Stimulated activated naive B cell treated with anti-CD40 and anti-IgM and Interleukin-4, amounts not matched to agents 10 μg/mL and 1 μg/mL and 100 μg/mL, for 72 hours (primary cell): ENCODE measurements at regions not wholly inside any gene's neighbourhood (a gene's known extent, or its start where the extent isn't known, plus 50 kb on each side); places are given as distances from the start of the nearest gene placed in this dataset.

Source experiments
- ATAC-seq, 2 donors: fragments of 150-1000 bp; cut with Tn5 transposase; replicated peaks; 2 replicates each; pipeline ENCODE4 v1.10.0; 2021; ENCODE audit warnings: moderate library complexity in 1 of 2
- DNase-seq: peaks from one replicate; pipeline ENCODE4 v3.0.0; 2021
- H3K27ac Mint-ChIP-seq: one replicate; pipeline ENCODE4 v1.8.0; 2022; ENCODE audit warnings: mild to moderate bottlenecking, mixed read lengths
- H3K27me3 Mint-ChIP-seq, 2 donors: one replicate each; pipeline ENCODE4 v1.8.0; 2022; ENCODE audit warnings: mixed read lengths in 2 of 2
- H3K36me3 Mint-ChIP-seq, 2 donors: one replicate each; pipeline ENCODE4 v1.8.0; 2022; ENCODE audit warnings: mixed read lengths in 2 of 2, mild to moderate bottlenecking in 1 of 2
- H3K4me1 Mint-ChIP-seq, 2 donors: one replicate each; pipeline ENCODE4 v1.8.0; 2022; ENCODE audit warnings: mixed read lengths in 2 of 2, mild to moderate bottlenecking in 1 of 2
- H3K4me3 Mint-ChIP-seq, 2 donors: one replicate each; pipeline ENCODE4 v1.8.0; 2022; ENCODE audit warnings: mild to moderate bottlenecking in 2 of 2, mixed read lengths in 2 of 2, moderate library complexity in 1 of 2
- H3K9me3 Mint-ChIP-seq, 2 donors: one replicate each; pipeline ENCODE4 v1.8.0; 2022; ENCODE audit warnings: mixed read lengths in 2 of 2, mild to moderate bottlenecking in 1 of 2

GRCh38 chr10:47053081-47053798 lies 142.0 kb downstream of the PTPN20 start:
- Mint-ChIP-seq H3K4me1 (no peaks in the 10 kb centered on the region), H3K36me3 (no peaks in the 10 kb centered on the region), H3K9me3 (no peaks in the 10 kb centered on the region), H3K27me3 (peaks cover 0 to 3% of the 10 kb centered on the region in 2 donors), H3K27ac (no peak overlapping the region), H3K4me3 (no peak overlapping the region)
- no peak for DNase-seq
- ATAC-seq = no peak

DNA sequence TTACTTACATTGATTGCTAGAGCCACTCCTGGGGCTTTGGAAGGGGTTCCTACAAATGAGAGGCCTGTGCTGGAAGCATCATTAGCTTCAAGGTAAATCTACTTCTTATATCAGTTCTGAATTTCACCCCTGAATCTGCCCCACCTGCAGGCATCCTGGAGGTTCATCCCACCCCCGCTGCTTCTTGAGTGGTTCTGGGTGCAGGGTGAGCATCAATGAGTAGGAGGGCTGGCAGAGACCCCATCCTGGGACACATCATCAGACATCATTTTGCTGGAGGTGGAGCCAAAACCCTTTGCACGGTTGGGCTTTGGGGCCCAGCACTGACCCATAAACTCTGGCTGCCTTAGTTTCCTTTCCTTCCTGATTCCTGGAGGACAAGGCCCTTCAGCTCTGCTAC lies 143.7 kb downstream of the PTPN20 start:
- no peak for DNase-seq
- no peak for ATAC-seq
- Mint-ChIP-seq H3K27me3 (peaks cover 10 to 12% of the 10 kb centered on the region in 2 donors), H3K36me3 (no peaks in the 10 kb centered on the region), H3K27ac (no peak overlapping the region), H3K4me1 (no peaks in the 10 kb centered on the region), H3K9me3 (no peaks in the 10 kb centered on the region), H3K4me3 (no peak overlapping the region)

GRCh38 chr10:47055386-47056246 lies 144.4 kb downstream of the PTPN20 start:
- no peaks in the 10 kb centered on the region for H3K4me1 Mint-ChIP-seq
- H3K4me3 Mint-ChIP-seq = no peak overlapping the region
- H3K9me3 Mint-ChIP-seq = no peaks in the 10 kb centered on the region
- ATAC-seq = no peak
- DNase-seq = no peak
- H3K27ac Mint-ChIP-seq = no peak overlapping the region
- peaks cover 10 to 18% of the 10 kb centered on the region in 2 donors for H3K27me3 Mint-ChIP-seq
- no peaks in the 10 kb centered on the region for H3K36me3 Mint-ChIP-seq

DNA sequence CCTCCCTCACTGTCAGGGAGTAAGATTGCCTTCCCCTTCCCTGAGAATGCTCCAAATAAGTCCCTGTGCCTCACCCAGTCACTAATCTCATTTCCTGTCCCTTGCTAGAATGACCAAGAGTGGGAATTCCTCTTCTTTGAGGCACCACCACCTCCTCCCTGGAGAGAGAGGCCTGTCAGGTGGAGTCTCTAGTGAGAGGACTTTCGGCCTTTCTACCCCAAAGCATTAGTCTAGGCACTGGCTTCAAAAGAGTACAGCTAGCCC lies 145.0 kb downstream of the PTPN20 start:
- Mint-ChIP-seq H3K4me1 (no peaks in the 10 kb centered on the region), H3K9me3 (no peaks in the 10 kb centered on the region), H3K36me3 (no peaks in the 10 kb centered on the region), H3K27me3 (peaks cover 10 to 22% of the 10 kb centered on the region in 2 donors), H3K27ac (no peak overlapping the region), H3K4me3 (no peak overlapping the region)
- no peak for ATAC-seq
- no peak for DNase-seq

DNA sequence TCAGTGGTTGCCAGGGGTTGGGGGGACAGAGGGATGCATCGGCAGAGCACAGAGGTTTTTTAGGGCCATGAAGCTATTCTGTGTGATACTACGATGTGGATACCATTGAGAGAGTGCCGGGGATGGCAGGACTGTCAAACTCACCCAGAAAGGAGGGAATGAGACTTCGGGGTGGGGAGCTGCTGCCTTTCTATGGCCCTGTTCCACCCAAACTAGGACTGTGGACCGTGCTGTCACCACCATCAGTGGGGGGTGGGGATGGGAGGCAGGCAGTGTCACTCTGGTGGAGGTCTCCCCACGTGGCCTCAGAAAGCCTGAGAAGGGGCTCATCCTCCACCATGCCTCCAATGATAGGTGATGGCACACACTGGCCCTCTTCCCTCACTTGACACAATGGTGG lies 146.2 kb downstream of the PTPN20 start:
- no peak for DNase-seq
- no peak for ATAC-seq
- peaks cover 10 to 24% of the 10 kb centered on the region in 2 donors for H3K27me3 Mint-ChIP-seq
- H3K4me1 Mint-ChIP-seq = no peaks in the 10 kb centered on the region
- no peaks in the 10 kb centered on the region for H3K9me3 Mint-ChIP-seq
- no peak overlapping the region for H3K4me3 Mint-ChIP-seq
- H3K36me3 Mint-ChIP-seq = no peaks in the 10 kb centered on the region
- no peak overlapping the region for H3K27ac Mint-ChIP-seq

GRCh38 chr10:47058032-47058702 lies 146.9 kb downstream of the PTPN20 start:
- H3K9me3 Mint-ChIP-seq = no peaks in the 10 kb centered on the region
- peaks cover 10 to 24% of the 10 kb centered on the region in 2 donors for H3K27me3 Mint-ChIP-seq

DNA sequence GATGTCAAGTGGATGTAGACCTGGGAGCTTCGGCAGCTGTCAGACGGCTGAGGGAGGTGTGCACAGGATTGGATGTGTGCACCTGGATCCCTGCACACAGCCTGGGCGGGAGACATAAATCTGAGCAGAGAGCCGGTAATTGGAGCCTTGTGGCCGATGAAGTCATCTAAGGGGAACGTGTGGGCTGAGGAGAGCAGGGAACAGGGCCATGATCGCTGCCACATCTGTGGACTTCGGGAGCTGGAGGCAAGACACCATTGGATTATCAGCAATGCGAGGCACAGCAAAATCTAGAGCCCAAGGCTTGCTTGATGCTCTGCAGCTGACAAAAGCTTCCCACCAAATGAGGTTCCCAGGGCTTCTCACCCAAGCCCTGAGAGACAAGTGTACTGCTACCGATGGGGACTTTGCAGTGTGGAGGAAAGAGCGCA lies 147.7 kb downstream of the PTPN20 start:
- Mint-ChIP-seq H3K9me3 (no peaks in the 10 kb centered on the region), H3K4me1 (no peaks in the 10 kb centered on the region)

More at GRCh38 chr10:47058032-47058702, 146.9 kb downstream of the PTPN20 start:
- no peak for DNase-seq
- no peak overlapping the region for H3K27ac Mint-ChIP-seq
- no peaks in the 10 kb centered on the region for H3K4me1 Mint-ChIP-seq
- ATAC-seq = no peak
- H3K4me3 Mint-ChIP-seq = no peak overlapping the region
- no peaks in the 10 kb centered on the region for H3K36me3 Mint-ChIP-seq

GRCh38 chr10:47059606-47060311 lies 148.5 kb downstream of the PTPN20 start:
- H3K4me1 Mint-ChIP-seq = no peaks in the 10 kb centered on the region
- ATAC-seq = no peak

More for the DNA sequence above, 147.7 kb downstream of the PTPN20 start:
- H3K36me3 Mint-ChIP-seq = no peaks in the 10 kb centered on the region
- no peak overlapping the region for H3K27ac Mint-ChIP-seq
- H3K4me3 Mint-ChIP-seq = no peak overlapping the region
- peaks cover 10 to 24% of the 10 kb centered on the region in 2 donors for H3K27me3 Mint-ChIP-seq
- ATAC-seq = no peak
- no peak for DNase-seq

GRCh38 chr10:47060356-47060755 lies 149.1 kb downstream of the PTPN20 start:
- no peaks in the 10 kb centered on the region for H3K4me1 Mint-ChIP-seq
- DNase-seq (no peak), ATAC-seq (no peak)
- H3K9me3 Mint-ChIP-seq = no peaks in the 10 kb centered on the region
- no peaks in the 10 kb centered on the region for H3K36me3 Mint-ChIP-seq
- no peak overlapping the region for H3K27ac Mint-ChIP-seq
- no peak overlapping the region for H3K4me3 Mint-ChIP-seq
- peaks cover 10 to 24% of the 10 kb centered on the region in 2 donors for H3K27me3 Mint-ChIP-seq

More at GRCh38 chr10:47059606-47060311, 148.5 kb downstream of the PTPN20 start:
- Mint-ChIP-seq H3K9me3 (no peaks in the 10 kb centered on the region), H3K4me3 (no peak overlapping the region), H3K27ac (no peak overlapping the region), H3K27me3 (peaks cover 10 to 24% of the 10 kb centered on the region in 2 donors), H3K36me3 (no peaks in the 10 kb centered on the region)
- no peak for DNase-seq

- Mint-ChIP-seq H3K27me3 (peaks cover 10 to 24% of the 10 kb centered on the region in 2 donors), H3K27ac (no peak overlapping the region), H3K36me3 (no peaks in the 10 kb centered on the region), H3K9me3 (no peaks in the 10 kb centered on the region), H3K4me3 (no peak overlapping the region), H3K4me1 (no peaks in the 10 kb centered on the region)
- no peak for DNase-seq
- ATAC-seq = no peak
Measured at GRCh38 chr10:47060993-47061500, 149.8 kb downstream of the PTPN20 start.

DNA sequence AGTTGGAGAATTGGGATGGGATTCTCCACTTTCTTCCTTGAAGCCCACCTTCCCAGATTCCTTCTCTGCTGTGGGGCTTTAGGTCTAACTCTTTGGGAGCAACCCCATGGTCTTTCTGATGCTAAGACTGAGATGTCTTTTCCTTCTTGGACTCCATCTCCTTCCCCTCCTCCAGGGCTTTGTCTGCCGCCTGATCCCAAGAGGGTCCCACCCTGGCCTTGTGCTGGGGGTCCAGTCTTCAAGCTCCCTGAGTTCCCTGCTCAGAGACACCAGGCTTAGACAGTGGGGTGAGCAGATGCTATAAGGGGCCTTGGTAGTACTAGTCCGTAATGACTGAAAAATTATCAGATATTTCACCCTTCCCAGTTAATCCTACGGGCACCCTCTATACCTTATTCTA lies 150.5 kb downstream of the PTPN20 start:
- H3K9me3 Mint-ChIP-seq = no peaks in the 10 kb centered on the region

DNA sequence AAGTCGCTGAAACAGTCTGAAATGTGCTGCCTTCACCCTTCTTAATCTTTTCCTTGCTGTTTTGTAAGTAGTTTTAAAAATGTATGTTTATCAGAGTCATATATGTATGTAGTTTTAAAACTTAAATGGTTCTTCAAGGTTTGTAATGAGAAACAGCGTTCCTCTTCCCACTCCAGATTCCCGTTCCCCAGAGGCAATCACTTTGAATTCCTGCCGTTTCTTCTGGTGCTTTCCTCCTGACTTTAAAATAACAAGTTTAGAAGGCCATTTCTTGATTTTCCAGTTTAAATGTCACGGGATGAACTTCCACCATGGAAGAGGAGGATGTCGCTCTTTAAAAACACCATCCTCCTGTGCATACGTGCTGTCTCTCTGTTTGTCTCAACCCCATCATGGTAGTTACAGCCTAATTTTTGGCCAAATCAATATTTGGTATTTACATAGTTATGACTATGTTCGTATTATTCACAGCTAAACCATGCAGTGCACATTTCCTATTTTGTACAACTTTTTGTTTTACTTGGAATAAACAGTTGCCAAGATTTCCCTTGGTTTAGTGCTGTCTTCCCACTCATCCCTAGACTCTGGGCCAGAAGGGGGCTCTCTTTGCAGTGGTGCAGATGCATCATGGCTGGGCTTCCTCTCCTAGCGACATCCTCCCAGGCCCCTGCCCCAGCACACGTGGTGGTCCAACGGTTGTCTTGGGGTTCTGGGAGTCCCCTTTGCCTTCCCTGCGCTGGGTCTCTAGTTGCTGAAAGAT lies 151.4 kb downstream of the PTPN20 start:
- Mint-ChIP-seq H3K27ac (no peak overlapping the region), H3K9me3 (no peaks in the 10 kb centered on the region), H3K36me3 (no peaks in the 10 kb centered on the region), H3K4me3 (no peak overlapping the region), H3K27me3 (peaks cover 7 to 24% of the 10 kb centered on the region in 2 donors), H3K4me1 (no peaks in the 10 kb centered on the region)
- ATAC-seq (no peak), DNase-seq (no peak)

More for the DNA sequence above, 150.5 kb downstream of the PTPN20 start:
- no peak overlapping the region for H3K4me3 Mint-ChIP-seq
- no peak overlapping the region for H3K27ac Mint-ChIP-seq
- ATAC-seq = no peak
- DNase-seq = no peak
- H3K36me3 Mint-ChIP-seq = no peaks in the 10 kb centered on the region
- no peaks in the 10 kb centered on the region for H3K4me1 Mint-ChIP-seq
- peaks cover 10 to 24% of the 10 kb centered on the region in 2 donors for H3K27me3 Mint-ChIP-seq

DNA sequence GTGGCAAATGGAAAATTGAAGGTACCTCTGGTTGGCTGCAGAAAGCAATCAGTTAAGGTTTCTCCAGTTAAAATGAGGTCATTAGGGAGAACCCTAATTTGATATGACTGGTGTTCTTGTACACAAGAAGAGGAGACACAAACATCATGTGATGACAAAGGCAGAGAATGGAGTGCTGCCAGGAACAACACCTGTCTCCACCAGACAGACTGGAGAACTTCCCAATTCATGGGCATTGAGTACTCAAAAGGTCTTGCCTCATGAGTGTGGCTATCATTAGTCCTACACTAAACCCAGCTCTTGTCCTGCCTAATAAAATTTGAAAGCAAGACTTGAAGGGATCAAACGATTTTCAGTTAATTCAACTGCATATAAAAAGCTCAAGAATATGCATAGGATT lies 152.6 kb downstream of the PTPN20 start:
- no peak overlapping the region for H3K27ac Mint-ChIP-seq
- peaks cover 6 to 21% of the 10 kb centered on the region in 2 donors for H3K27me3 Mint-ChIP-seq
- no peak for ATAC-seq
- H3K4me1 Mint-ChIP-seq = no peaks in the 10 kb centered on the region
- H3K36me3 Mint-ChIP-seq = no peaks in the 10 kb centered on the region
- no peaks in the 10 kb centered on the region for H3K9me3 Mint-ChIP-seq
- no peak for DNase-seq
- H3K4me3 Mint-ChIP-seq = no peak overlapping the region
